Calu3 (cell line): ENCODE measurements at regions not wholly inside any gene's neighbourhood (a gene's known extent, or its start where the extent isn't known, plus 50 kb on each side); places are given as distances from the start of the nearest gene placed in this dataset.

Experiments used
- BruUV-seq: library from RNA; stranded (reverse); fragments of 400-500 nt; replicated peaks from 2 replicates; lab custom pipeline; 2021; lab: Mats Ljungman, UMichigan
- CTCF ChIA-PET: fragments of 300-600 bp; sonication (Branson Sonifier 250); formaldehyde crosslinking; loops from one replicate; lab custom pipeline; 2022; ENCODE audit warnings: antibody characterized with exemption; lab: Charles Lee
- DNase-seq: peaks from one replicate; pipeline ENCODE4 v3.0.0; 2022
- H3K27ac Mint-ChIP-seq: one replicate; pipeline ENCODE4 v1.8.0; 2022; ENCODE audit warnings: mixed read lengths; ENCODE audit not compliant: unreplicated experiment
- H3K27me3 Mint-ChIP-seq: one replicate; pipeline ENCODE4 v1.8.0; 2022; ENCODE audit warnings: mixed read lengths; ENCODE audit not compliant: unreplicated experiment
- H3K36me3 Mint-ChIP-seq: one replicate; pipeline ENCODE4 v1.8.0; 2022; ENCODE audit warnings: mild to moderate bottlenecking, moderate library complexity, mixed read lengths; ENCODE audit not compliant: insufficient read depth, unreplicated experiment
- H3K4me1 Mint-ChIP-seq: one replicate; pipeline ENCODE4 v1.8.0; 2022; ENCODE audit warnings: mild to moderate bottlenecking, low read depth, mixed read lengths; ENCODE audit not compliant: unreplicated experiment
- H3K4me3 Mint-ChIP-seq: one replicate; pipeline ENCODE4 v1.8.0; 2022; ENCODE audit warnings: mild to moderate bottlenecking, low read depth, moderate library complexity, mixed read lengths; ENCODE audit not compliant: unreplicated experiment
- H3K9me3 Mint-ChIP-seq: one replicate; pipeline ENCODE4 v1.8.0; 2022; ENCODE audit warnings: low read depth, mixed read lengths; ENCODE audit not compliant: unreplicated experiment
- intact Hi-C: fragments of 100-400 bp; cut with micrococcal nuclease; formaldehyde crosslinking; loops from one replicate; pipeline ENCODE4 v1.10.0; 2022; ENCODE audit not compliant: unreplicated experiment
- TF ChIP-seq, protein P1 (sequence below): fragments of 200-600 bp; IDR thresholded peaks from one replicate; pipeline ENCODE4 v1.8.0; 2022; ENCODE audit warnings: antibody characterized with exemption; ENCODE audit not compliant: unreplicated experiment

DNA sequence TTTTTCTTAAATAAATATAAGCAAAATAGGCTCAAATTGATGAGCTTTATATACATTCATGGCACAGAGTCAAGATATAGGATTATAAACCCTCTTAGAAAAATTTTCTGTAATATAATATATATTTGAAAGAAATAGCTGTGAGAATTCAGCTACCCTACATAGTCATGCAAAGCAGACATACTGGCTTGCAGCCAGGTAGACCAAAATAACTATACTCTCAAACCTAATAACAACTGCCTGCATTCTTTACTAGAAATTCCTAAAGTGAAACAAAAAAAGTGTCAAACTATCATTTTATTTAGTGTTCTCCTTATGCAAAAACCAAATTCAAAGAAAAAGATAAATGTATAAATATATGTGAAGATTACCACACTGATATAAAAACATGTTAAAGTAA lies 1390.2 kb downstream of the C4orf33 start:
- intact Hi-C loops, result no loop called here
- CTCF ChIA-PET, result no interaction called here
- DNase-seq, result no peak
- no TSS peak for BruUV-seq
- Mint-ChIP-seq H3K4me3 (no peak overlapping the region), H3K36me3 (no peaks in the 10 kb centered on the region), H3K27me3 (no peaks in the 10 kb centered on the region), H3K27ac (no peak overlapping the region), H3K9me3 (peaks cover 2% of the 10 kb centered on the region), H3K4me1 (no peaks in the 10 kb centered on the region)
- TF ChIP-seq, protein P1, sequence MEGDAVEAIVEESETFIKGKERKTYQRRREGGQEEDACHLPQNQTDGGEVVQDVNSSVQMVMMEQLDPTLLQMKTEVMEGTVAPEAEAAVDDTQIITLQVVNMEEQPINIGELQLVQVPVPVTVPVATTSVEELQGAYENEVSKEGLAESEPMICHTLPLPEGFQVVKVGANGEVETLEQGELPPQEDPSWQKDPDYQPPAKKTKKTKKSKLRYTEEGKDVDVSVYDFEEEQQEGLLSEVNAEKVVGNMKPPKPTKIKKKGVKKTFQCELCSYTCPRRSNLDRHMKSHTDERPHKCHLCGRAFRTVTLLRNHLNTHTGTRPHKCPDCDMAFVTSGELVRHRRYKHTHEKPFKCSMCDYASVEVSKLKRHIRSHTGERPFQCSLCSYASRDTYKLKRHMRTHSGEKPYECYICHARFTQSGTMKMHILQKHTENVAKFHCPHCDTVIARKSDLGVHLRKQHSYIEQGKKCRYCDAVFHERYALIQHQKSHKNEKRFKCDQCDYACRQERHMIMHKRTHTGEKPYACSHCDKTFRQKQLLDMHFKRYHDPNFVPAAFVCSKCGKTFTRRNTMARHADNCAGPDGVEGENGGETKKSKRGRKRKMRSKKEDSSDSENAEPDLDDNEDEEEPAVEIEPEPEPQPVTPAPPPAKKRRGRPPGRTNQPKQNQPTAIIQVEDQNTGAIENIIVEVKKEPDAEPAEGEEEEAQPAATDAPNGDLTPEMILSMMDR, result no peak

DNA sequence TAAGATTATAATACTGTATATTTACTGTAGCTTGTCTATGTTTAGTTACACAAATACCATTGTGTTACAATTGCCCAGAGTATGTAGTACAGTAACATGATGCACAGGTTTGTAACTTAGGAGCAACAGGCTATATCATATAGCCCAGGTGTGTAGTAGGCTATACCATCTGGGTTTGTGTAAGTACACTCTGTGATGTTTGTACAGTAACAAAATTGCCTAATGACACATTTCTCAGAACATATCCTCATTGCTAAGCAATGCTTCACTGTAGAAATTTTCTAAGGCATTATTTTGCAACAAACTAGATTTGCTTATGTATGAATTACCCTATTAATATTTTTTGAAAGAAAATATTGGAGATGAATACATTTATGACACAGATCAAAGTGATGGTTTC lies 1390.9 kb downstream of the C4orf33 start:
- BruUV-seq, result no TSS peak
- Mint-ChIP-seq H3K27me3 (no peaks in the 10 kb centered on the region), H3K4me1 (no peaks in the 10 kb centered on the region), H3K9me3 (peaks cover 2% of the 10 kb centered on the region), H3K4me3 (no peak overlapping the region), H3K27ac (no peak overlapping the region), H3K36me3 (no peaks in the 10 kb centered on the region)
- DNase-seq, result no peak
- intact Hi-C loops, result no loop called here
- CTCF ChIA-PET, result no interaction called here
- TF ChIP-seq, protein P1, result no peak

DNA sequence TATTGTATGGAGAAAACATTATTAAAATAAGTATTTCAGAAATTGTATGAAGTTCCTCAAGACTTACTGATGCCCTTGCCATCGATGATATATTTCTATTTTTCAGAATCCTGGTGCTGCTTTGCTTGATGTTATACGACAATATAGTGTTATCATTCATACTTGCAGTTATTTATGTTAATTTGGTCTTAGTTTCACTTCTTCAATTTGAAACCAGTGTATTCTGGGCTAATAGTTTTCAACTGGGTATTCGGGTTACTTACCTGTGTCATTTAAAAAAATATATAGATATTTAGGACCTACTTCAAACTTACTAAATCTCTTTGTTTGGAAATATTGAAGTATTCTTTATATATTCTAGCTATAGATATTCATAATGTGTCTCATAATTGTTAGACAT lies 1414.7 kb downstream of the C4orf33 start:
- no peaks in the 10 kb centered on the region for H3K27me3 Mint-ChIP-seq
- H3K9me3 Mint-ChIP-seq, result peaks cover 5% of the 10 kb centered on the region
- DNase-seq, result no peak
- H3K4me1 Mint-ChIP-seq, result peaks cover 16% of the 10 kb centered on the region
- H3K27ac Mint-ChIP-seq, result no peak overlapping the region
- CTCF ChIA-PET, result no interaction called here
- intact Hi-C loops, result no loop called here
- no TSS peak for BruUV-seq
- TF ChIP-seq, protein P1, result no peak
- no peaks in the 10 kb centered on the region for H3K36me3 Mint-ChIP-seq
- no peak overlapping the region for H3K4me3 Mint-ChIP-seq

DNA sequence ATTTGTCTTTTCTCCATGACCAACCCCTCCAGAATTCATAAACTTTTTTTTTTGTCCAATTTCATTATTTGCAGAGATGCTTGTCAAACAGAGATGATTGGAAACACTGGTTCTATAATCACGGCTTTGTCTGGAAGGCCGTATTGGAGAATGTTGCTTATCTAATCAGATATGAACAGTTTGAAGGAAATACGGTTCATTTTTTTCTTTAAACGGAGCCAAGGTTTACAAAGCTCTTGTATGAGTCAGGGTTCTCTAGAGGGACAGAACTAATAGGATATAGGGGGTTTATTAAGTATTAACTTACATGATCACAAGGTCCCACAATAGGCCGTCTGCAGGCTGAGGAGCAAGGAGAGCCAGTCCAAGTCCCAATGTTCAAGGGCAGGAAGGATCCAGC lies 1415.8 kb downstream of the C4orf33 start:
- TF ChIP-seq, protein P1, result no peak
- Mint-ChIP-seq H3K27ac (no peak overlapping the region), H3K27me3 (no peaks in the 10 kb centered on the region), H3K4me3 (no peak overlapping the region), H3K9me3 (peaks cover 9% of the 10 kb centered on the region), H3K36me3 (no peaks in the 10 kb centered on the region), H3K4me1 (peaks cover 16% of the 10 kb centered on the region)
- intact Hi-C loops, result no loop called here
- BruUV-seq, result no TSS peak
- peak; percentile 7 for DNase-seq
- CTCF ChIA-PET, result interaction anchor here (1.1 kb wide), 1 partner anchor 558 kb away, joined by 3 read pairs; no protein-coding TSS in a partner anchor
